ENCODE measurements at regions not wholly inside any gene's neighbourhood (a gene's known extent, or its start where the extent isn't known, plus 50 kb on each side); places are given as distances from the start of the nearest gene placed in this dataset.
A peak's percentile ranks its signal among the peaks of the same experiment; 100 is the strongest.

DNA sequence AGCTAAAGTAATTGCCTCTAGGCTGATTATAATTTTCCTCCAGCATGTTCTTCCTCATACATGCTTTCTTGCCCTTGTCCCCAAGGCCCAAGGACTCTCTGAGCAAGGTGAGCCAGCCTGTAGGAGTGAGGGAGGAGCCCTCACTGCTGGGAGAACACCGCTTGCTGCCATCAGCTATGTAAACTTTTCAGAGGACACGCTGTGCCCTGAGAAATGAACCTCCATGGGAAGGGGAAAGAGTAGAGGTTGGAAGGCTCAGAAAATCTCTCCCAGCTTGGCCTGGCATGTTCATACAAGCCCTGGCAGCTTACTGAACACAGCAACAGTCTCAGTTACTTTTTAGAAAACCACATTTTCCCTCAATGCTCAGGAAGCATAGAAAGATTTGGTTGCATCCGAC lies 103.0 kb upstream of the SLC24A5 start:
- H3K27me3 Mint-ChIP-seq (ENCODE audit: low read depth), result no peaks in the 10 kb centered on the region
- TF ChIP-seq, protein P1, sequence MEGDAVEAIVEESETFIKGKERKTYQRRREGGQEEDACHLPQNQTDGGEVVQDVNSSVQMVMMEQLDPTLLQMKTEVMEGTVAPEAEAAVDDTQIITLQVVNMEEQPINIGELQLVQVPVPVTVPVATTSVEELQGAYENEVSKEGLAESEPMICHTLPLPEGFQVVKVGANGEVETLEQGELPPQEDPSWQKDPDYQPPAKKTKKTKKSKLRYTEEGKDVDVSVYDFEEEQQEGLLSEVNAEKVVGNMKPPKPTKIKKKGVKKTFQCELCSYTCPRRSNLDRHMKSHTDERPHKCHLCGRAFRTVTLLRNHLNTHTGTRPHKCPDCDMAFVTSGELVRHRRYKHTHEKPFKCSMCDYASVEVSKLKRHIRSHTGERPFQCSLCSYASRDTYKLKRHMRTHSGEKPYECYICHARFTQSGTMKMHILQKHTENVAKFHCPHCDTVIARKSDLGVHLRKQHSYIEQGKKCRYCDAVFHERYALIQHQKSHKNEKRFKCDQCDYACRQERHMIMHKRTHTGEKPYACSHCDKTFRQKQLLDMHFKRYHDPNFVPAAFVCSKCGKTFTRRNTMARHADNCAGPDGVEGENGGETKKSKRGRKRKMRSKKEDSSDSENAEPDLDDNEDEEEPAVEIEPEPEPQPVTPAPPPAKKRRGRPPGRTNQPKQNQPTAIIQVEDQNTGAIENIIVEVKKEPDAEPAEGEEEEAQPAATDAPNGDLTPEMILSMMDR (IDR thresholded peaks at IDR 0.05; ENCODE audit: unreplicated experiment), result no peak
- no peaks in the 10 kb centered on the region for H3K9me3 Mint-ChIP-seq
- no peak overlapping the region for H3K27ac Mint-ChIP-seq
- H3K4me1 Mint-ChIP-seq, result peaks cover 5% of the 10 kb centered on the region
- no peak overlapping the region for H3K4me3 Mint-ChIP-seq
- no peak for DNase-seq (ENCODE audit: low spot score in 2 of 2, unreplicated experiment in 2 of 2)
- no peaks in the 10 kb centered on the region for H3K36me3 Mint-ChIP-seq

GRCh38 chr15:48020166-48020565 lies 100.6 kb upstream of the SLC24A5 start:
- TF ChIP-seq, protein P1 (IDR thresholded peaks at IDR 0.05; ENCODE audit: unreplicated experiment), result no peak

GRCh38 chr15:48021336-48022086 lies 99.3 kb upstream of the SLC24A5 start:
- no peak for DNase-seq (ENCODE audit: low spot score in 2 of 2, unreplicated experiment in 2 of 2)
- H3K4me1 Mint-ChIP-seq, result peaks cover 5% of the 10 kb centered on the region
- H3K9me3 Mint-ChIP-seq, result peaks cover 3% of the 10 kb centered on the region
- peaks cover 3% of the 10 kb centered on the region for H3K27me3 Mint-ChIP-seq (ENCODE audit: low read depth)
- H3K27ac Mint-ChIP-seq, result no peak overlapping the region
- H3K36me3 Mint-ChIP-seq, result no peaks in the 10 kb centered on the region
- TF ChIP-seq, protein P1 (IDR thresholded peaks at IDR 0.05; ENCODE audit: unreplicated experiment), result no peak
- no peak overlapping the region for H3K4me3 Mint-ChIP-seq

More at GRCh38 chr15:48020166-48020565, 100.6 kb upstream of the SLC24A5 start:
- no peak for DNase-seq (ENCODE audit: low spot score in 2 of 2, unreplicated experiment in 2 of 2)
- no peaks in the 10 kb centered on the region for H3K36me3 Mint-ChIP-seq
- H3K4me3 Mint-ChIP-seq, result no peak overlapping the region
- no peaks in the 10 kb centered on the region for H3K27me3 Mint-ChIP-seq (ENCODE audit: low read depth)
- peak overlapping the region; percentile 7 for H3K27ac Mint-ChIP-seq
- no peaks in the 10 kb centered on the region for H3K9me3 Mint-ChIP-seq
- H3K4me1 Mint-ChIP-seq, result peaks cover 5% of the 10 kb centered on the region

DNA sequence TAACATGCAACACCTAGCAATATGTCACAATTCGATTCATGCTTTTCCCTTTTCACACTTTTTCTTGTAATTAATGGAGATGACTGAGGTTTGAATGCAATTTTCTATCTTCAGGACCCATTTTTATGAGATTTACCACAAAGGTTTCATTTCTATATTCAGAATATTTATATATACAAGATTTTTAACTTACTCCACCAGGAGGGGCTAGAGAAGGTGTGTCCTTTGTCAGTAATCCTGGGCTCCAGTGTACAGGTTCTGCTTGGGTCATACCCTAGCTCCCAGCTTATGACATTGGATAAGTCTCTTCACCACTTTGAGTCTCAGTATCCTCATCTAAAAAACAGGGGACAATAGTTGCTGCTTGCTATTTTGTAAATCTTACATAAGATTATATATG lies 95.7 kb upstream of the SLC24A5 start:
- TF ChIP-seq, protein P1 (IDR thresholded peaks at IDR 0.05; ENCODE audit: unreplicated experiment), result no peak
- DNase-seq (ENCODE audit: low spot score in 2 of 2, unreplicated experiment in 2 of 2), result no peak
- Mint-ChIP-seq H3K4me1 (peaks cover under 1% of the 10 kb centered on the region), H3K27me3 (ENCODE audit: low read depth) (peaks cover 5% of the 10 kb centered on the region), H3K9me3 (peaks cover 3% of the 10 kb centered on the region), H3K36me3 (no peaks in the 10 kb centered on the region), H3K27ac (no peak overlapping the region), H3K4me3 (no peak overlapping the region)

DNA sequence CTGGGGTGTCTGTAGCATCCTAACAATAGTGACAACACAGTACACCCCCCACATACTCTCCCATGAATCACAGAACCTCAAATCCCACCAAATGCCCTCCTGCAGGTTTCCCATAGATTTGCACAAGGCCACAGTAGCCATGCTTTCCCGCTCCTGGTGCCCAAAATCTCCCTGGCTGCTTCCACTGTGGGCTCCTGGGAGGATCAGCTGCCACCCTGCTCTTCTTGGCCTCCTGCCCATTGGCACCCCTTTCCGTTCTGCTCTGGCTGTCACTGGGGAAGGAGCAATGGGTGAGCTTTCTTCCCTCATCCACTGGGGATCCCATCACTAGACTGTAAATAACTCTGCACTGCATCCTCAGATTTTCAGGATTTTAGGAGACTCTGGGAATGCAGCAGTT lies 92.1 kb upstream of the SLC24A5 start:
- H3K36me3 Mint-ChIP-seq, result no peaks in the 10 kb centered on the region

More for the DNA sequence above, 92.1 kb upstream of the SLC24A5 start:
- Mint-ChIP-seq H3K4me3 (no peak overlapping the region), H3K4me1 (peaks cover 9% of the 10 kb centered on the region), H3K9me3 (peaks cover 9% of the 10 kb centered on the region), H3K27me3 (ENCODE audit: low read depth) (peaks cover 7% of the 10 kb centered on the region), H3K27ac (no peak overlapping the region)
- DNase-seq (ENCODE audit: low spot score in 2 of 2, unreplicated experiment in 2 of 2), result no peak
- TF ChIP-seq, protein P1 (IDR thresholded peaks at IDR 0.05; ENCODE audit: unreplicated experiment), result no peak
